OCI-LY1 (cell line): ENCODE measurements at regions not wholly inside any gene's neighbourhood (a gene's known extent, or its start where the extent isn't known, plus 50 kb on each side); places are given as distances from the start of the nearest gene placed in this dataset.
"Not testable (repeated sequence)": the region's sequence is repeated elsewhere in the genome, so short reads cannot be mapped to it uniquely, and the experiment has no call there.

ENCODE experiments used
- H2AFZ ChIP-seq: fragments of 200-600 bp; sonication (generic), shearing (Covaris generic); 2 replicates; pipeline ENCODE4 v1.6.0; 2014; ENCODE audit warnings: antibody characterized with exemption, mild to moderate bottlenecking, low read length
- H3F3A ChIP-seq: fragments of 200-600 bp; sonication (generic), shearing (Covaris generic); 2 replicates; pipeline ENCODE4 v1.6.0; 2014; ENCODE audit warnings: mild to moderate bottlenecking, antibody characterized with exemption, low read length, moderate library complexity; ENCODE audit not compliant: insufficient read depth
- H3K27ac ChIP-seq: fragments of 200-600 bp; sonication (generic); 2 replicates; pipeline ENCODE4 v1.5.1; 2014; ENCODE audit warnings: low read length, mixed run types, mild to moderate bottlenecking, low read depth; ENCODE audit not compliant: poor library complexity, severe bottlenecking
- H3K27me3 ChIP-seq: fragments of 200-600 bp; sonication (generic); 2 replicates; pipeline ENCODE4 v1.6.0; 2014; ENCODE audit warnings: antibody characterized with exemption, mild to moderate bottlenecking, low read length, moderate library complexity; ENCODE audit not compliant: insufficient read depth
- H3K36me3 ChIP-seq: fragments of 200-600 bp; sonication (generic); 2 replicates; pipeline ENCODE4 v1.6.1; 2014; ENCODE audit warnings: mild to moderate bottlenecking, antibody characterized with exemption, low read length, moderate library complexity, mixed read lengths; ENCODE audit not compliant: insufficient read depth
- H3K4me1 ChIP-seq: fragments of 200-600 bp; sonication (generic); 2 replicates; pipeline ENCODE4 v1.5.1; 2014; ENCODE audit warnings: mild to moderate bottlenecking, low read length, moderate library complexity; ENCODE audit not compliant: insufficient read depth, severe bottlenecking
- H3K4me2 ChIP-seq: fragments of 200-600 bp; sonication (generic), shearing (Covaris generic); 2 replicates; pipeline ENCODE4 v1.6.1; 2014; ENCODE audit warnings: low read length
- H3K4me3 ChIP-seq: fragments of 200-600 bp; sonication (generic); 2 replicates; pipeline ENCODE4 v1.5.1; 2014; ENCODE audit warnings: low read length, low read depth, mild to moderate bottlenecking, mixed read lengths; ENCODE audit not compliant: poor library complexity, severe bottlenecking
- H3K79me2 ChIP-seq: fragments of 200-600 bp; shearing (Covaris generic); 2 replicates; pipeline ENCODE4 v1.6.1; 2016; ENCODE audit warnings: mixed run types, low read length, mixed read lengths; ENCODE audit not compliant: insufficient read depth
- H3K9ac ChIP-seq: fragments of 200-600 bp; sonication (generic), shearing (Covaris generic); 2 replicates; pipeline ENCODE4 v1.6.1; 2014; ENCODE audit warnings: mild to moderate bottlenecking, low read length, mixed read lengths
- H3K9me2 ChIP-seq: fragments of 200-600 bp; sonication (generic), shearing (Covaris generic); 2 replicates; pipeline ENCODE4 v1.6.1; 2014; ENCODE audit warnings: low read depth, mild to moderate bottlenecking, low read length, mixed read lengths
- H3K9me3 ChIP-seq: fragments of 200-600 bp; shearing (Covaris generic); 2 replicates; pipeline ENCODE4 v1.6.1; 2014; ENCODE audit warnings: low read length, mixed read lengths
- H4K20me1 ChIP-seq: fragments of 200-600 bp; sonication (generic), shearing (Covaris generic); 2 replicates; pipeline ENCODE4 v1.6.0; 2016; ENCODE audit warnings: mild to moderate bottlenecking, low read length; ENCODE audit not compliant: insufficient read depth
- EZH2 ChIP-seq: fragments of 200-600 bp; sonication (generic), shearing (Covaris generic); IDR thresholded peaks from 2 replicates; pipeline ENCODE4 v1.8.0; 2017; ENCODE audit warnings: borderline replicate concordance, mixed run types, mild to moderate bottlenecking, antibody characterized with exemption, low read length, moderate library complexity, mixed read lengths
- TF ChIP-seq, protein P1 (sequence below): fragments of 200-600 bp; sonication (generic), shearing (Covaris generic); IDR thresholded peaks from 2 replicates; pipeline ENCODE4 v1.5.1; 2017; ENCODE audit warnings: mild to moderate bottlenecking, antibody characterized with exemption, low read length, moderate library complexity, mixed read lengths

GRCh38 chr3:17861476-17861875 lies 119.0 kb upstream of the TBC1D5 start:
- H3K9ac ChIP-seq = no peak overlapping the region
- H3K4me3 ChIP-seq = no peak overlapping the region
- TF ChIP-seq EZH2 = no peak
- TF ChIP-seq, protein P1, sequence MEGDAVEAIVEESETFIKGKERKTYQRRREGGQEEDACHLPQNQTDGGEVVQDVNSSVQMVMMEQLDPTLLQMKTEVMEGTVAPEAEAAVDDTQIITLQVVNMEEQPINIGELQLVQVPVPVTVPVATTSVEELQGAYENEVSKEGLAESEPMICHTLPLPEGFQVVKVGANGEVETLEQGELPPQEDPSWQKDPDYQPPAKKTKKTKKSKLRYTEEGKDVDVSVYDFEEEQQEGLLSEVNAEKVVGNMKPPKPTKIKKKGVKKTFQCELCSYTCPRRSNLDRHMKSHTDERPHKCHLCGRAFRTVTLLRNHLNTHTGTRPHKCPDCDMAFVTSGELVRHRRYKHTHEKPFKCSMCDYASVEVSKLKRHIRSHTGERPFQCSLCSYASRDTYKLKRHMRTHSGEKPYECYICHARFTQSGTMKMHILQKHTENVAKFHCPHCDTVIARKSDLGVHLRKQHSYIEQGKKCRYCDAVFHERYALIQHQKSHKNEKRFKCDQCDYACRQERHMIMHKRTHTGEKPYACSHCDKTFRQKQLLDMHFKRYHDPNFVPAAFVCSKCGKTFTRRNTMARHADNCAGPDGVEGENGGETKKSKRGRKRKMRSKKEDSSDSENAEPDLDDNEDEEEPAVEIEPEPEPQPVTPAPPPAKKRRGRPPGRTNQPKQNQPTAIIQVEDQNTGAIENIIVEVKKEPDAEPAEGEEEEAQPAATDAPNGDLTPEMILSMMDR = no peak

DNA sequence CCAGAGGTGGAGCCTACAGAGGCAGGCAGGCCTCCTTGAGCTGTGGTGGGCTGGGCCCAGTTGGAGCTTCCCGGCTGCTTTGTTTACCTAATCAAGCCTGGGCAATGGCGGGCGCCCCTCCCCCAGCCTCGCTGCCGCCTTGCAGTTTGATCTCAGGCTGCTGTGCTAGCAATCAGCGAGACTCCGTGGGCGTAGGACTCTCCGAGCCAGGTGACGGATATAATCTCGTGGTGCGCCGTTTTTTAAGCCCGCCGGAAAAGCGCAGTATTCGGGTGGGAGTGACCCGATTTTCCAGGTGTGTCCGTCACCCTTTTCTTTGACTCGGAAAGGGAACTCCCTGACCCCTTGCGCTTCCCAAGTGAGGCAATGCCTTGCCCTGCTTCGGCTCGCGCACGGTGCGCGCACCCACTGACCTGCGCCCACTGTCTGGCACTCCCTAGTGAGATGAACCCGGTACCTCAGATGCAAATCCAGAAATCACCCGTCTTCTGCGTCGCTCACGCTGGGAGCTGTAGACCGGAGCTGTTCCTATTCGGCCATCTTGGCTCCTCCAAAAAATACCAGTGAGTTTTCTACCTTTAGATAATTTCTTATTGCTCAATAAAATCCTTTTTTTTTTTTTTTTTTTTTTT lies 118.5 kb upstream of the TBC1D5 start:
- H3K27me3 ChIP-seq, H3K79me2 ChIP-seq, H3K9me2 ChIP-seq, H3K4me1 ChIP-seq, H3K4me3 ChIP-seq, H3K36me3 ChIP-seq, H3F3A ChIP-seq, H2AFZ ChIP-seq, H3K4me2 ChIP-seq, H3K9me3 ChIP-seq, H3K9ac ChIP-seq, H4K20me1 ChIP-seq, H3K27ac ChIP-seq: not testable (repeated sequence)

More at GRCh38 chr3:17861476-17861875, 119.0 kb upstream of the TBC1D5 start:
- Histone ChIP-seq H3F3A (no peaks in the 10 kb centered on the region), H3K9me3 (no peaks in the 10 kb centered on the region; the same call in 1 of the 2 replicates), H2AFZ (no peak overlapping the region), H3K27me3 (no peaks in the 10 kb centered on the region), H3K36me3 (no peaks in the 10 kb centered on the region), H3K4me2 (no peak overlapping the region), H4K20me1 (no peaks in the 10 kb centered on the region), H3K4me1 (no peaks in the 10 kb centered on the region), H3K9me2 (no peaks in the 10 kb centered on the region; the same call in 1 of the 2 replicates), H3K79me2 (no peaks in the 10 kb centered on the region), H3K27ac (no peak overlapping the region)

- no peak overlapping the region for H3K9ac ChIP-seq
- no peaks in the 10 kb centered on the region for H3K79me2 ChIP-seq
- no peaks in the 10 kb centered on the region for H3K36me3 ChIP-seq
- H3K27me3 ChIP-seq = no peaks in the 10 kb centered on the region
- H3K9me2 ChIP-seq = no peaks in the 10 kb centered on the region
- no peaks in the 10 kb centered on the region for H4K20me1 ChIP-seq
- no peak overlapping the region for H3K27ac ChIP-seq
- TF ChIP-seq EZH2 = no peak
- TF ChIP-seq, protein P1 = no peak
- no peaks in the 10 kb centered on the region for H3F3A ChIP-seq
- H3K9me3 ChIP-seq = no peaks in the 10 kb centered on the region; the same call in 1 of the 2 replicates
- no peak overlapping the region for H3K4me2 ChIP-seq
- H2AFZ ChIP-seq = no peak overlapping the region
- no peaks in the 10 kb centered on the region for H3K4me1 ChIP-seq
- H3K4me3 ChIP-seq = no peak overlapping the region
These were observed 109.8 kb upstream of the TBC1D5 start for GRCh38 chr3:17852217-17852616.

GRCh38 chr3:17850448-17850847 lies 108.0 kb upstream of the TBC1D5 start:
- no peak overlapping the region for H3K4me3 ChIP-seq
- no peak overlapping the region for H2AFZ ChIP-seq
- H3K9ac ChIP-seq = no peak overlapping the region
- H3K4me1 ChIP-seq = no peaks in the 10 kb centered on the region
- TF ChIP-seq, protein P1 = no peak
- no peak for TF ChIP-seq EZH2
- no peaks in the 10 kb centered on the region for H3F3A ChIP-seq
- H3K27ac ChIP-seq = no peak overlapping the region
- no peaks in the 10 kb centered on the region for H3K36me3 ChIP-seq
- H3K9me3 ChIP-seq = no peaks in the 10 kb centered on the region
- no peaks in the 10 kb centered on the region for H3K9me2 ChIP-seq
- H3K79me2 ChIP-seq = no peaks in the 10 kb centered on the region
- no peaks in the 10 kb centered on the region for H4K20me1 ChIP-seq
- no peak overlapping the region for H3K4me2 ChIP-seq
- H3K27me3 ChIP-seq = no peaks in the 10 kb centered on the region
